ENCODE measurements at regions not wholly inside any gene's neighbourhood (a gene's known extent, or its start where the extent isn't known, plus 50 kb on each side); places are given as distances from the start of the nearest gene placed in this dataset.
"Not testable (repeated sequence)": the region's sequence is repeated elsewhere in the genome, so short reads cannot be mapped to it uniquely, and the experiment has no call there.

DNA sequence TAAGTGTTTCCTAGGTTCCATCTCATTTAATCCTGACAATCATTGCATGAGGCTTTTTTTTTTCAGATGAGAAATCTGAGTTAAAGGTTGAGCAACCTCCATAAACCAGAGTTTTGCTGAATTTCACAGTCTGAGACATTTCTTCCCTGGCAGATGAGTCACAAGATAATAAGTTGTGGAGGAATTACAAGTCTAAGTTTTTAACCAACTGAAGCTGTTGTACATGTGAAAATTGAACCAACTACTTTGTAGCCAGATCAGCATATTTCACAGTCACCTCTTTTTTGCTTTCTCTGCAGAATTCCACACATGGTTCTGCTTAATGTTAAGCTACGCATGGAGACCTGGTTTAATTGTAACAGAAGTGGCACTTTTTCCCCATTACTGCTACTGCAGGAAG is 765.6 kb downstream of the CDH11 start:
- DNase-seq = no peak

DNA sequence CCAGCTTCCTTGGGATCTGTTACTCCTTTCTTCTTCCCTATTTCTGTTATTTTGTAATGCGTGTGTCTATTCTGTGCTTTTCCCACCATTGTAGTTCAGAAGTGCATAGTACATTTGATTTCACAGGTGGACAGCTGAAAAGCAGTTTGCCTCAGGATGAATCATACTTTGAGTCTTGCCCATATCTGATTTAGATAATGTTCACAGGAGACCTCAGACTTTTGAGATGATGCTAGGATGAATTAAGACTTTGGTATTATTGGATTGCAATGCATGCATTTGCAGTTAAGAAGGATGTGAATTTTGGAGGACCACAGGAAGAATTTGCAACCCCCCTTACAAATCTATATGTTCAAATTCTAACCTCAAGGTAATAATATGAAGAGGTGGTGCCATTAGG is 769.6 kb downstream of the CDH11 start:
- no peak for DNase-seq

DNA sequence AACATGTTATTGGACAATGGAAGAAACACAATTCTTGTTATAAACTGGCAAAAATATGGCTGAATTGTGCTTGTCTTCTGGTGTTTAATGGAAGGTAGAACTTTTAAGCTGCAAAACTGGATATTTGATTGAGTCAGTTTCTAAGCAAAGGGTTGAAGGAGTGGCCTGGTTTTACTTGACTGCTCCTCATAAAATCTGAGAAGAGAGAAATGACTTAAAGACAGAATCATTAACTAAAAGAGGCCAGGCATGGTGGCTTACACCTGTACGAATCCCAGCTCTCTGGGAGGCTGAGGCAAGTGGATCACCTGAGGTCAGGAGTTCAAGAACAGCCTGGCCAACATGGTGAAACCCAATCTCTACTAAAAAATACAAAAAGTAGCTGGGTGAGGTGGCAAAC is 770.7 kb downstream of the CDH11 start:
- DNase-seq = no peak

DNA sequence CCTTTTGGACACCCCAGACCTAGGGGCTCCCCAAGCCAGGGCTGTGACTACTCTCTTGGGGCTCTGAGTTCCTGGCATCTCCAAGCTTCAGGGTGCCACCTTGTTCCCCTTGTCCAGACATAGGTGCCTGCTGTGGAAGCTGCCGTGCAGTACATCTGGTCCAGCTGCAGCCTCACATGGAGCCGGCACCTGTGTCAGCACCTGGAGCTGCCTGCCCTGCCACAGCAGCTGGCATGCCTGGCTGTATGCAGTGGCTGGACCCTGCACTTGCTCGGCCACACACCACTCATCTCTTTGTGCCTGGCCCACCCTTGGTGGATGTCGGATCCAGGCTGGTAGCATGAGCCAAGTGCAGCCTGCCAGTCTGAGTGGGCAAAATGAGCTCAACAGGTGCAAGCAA is 775.8 kb downstream of the CDH11 start:
- peak; percentile 30 for DNase-seq

DNA sequence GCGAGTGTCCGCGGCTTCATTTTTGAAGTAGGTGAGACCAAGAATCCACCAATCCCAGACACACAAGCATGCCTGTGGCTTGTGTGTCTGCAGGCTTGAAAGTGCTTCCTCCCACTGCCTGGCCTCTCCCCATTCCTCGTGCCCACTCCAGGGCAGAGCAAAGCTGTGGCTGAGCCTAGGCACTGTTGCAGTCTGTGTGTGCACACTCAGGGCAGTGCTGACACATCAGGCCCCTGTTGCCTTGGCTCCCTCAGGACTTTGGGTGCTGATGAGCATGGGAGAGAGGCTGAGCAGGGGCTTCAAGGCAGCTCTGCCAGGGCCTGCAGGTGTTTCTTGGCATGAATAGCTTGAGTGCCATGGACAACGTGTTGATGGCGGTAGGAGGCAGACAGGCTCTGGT is 776.7 kb downstream of the CDH11 start:
- no peak for DNase-seq

DNA sequence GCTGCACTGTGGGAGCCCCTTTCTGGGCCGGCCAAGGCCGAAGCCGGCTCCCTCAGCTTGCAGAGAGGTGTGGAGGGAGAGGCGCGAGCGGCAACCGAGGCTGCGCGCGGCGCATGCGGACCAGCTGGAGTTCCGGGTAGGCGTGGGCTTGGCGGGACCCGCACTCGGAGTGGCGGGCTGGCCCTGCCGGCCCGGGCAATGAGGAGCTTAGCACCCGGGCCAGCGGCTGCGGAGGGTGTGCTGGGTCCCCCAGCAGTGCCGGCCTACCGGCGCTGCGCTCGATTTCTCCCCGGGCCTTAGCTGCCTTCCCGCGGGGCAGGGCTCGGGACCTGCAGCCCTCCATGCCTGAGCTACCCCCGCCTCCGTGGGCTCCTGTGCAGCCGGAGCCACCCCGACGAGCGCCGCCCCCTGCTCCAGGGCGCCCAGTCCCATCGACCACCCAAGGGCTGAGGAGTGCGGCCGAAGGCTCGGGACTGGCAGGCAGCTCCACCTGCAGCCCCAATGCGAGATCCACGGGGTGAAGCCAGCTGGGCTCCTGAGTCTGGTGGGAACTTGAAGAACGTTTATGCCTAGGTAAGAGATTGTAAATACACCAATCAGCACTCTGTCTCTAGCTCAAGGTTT is 777.9 kb downstream of the CDH11 start:
- DNase-seq = not testable (repeated sequence)

DNA sequence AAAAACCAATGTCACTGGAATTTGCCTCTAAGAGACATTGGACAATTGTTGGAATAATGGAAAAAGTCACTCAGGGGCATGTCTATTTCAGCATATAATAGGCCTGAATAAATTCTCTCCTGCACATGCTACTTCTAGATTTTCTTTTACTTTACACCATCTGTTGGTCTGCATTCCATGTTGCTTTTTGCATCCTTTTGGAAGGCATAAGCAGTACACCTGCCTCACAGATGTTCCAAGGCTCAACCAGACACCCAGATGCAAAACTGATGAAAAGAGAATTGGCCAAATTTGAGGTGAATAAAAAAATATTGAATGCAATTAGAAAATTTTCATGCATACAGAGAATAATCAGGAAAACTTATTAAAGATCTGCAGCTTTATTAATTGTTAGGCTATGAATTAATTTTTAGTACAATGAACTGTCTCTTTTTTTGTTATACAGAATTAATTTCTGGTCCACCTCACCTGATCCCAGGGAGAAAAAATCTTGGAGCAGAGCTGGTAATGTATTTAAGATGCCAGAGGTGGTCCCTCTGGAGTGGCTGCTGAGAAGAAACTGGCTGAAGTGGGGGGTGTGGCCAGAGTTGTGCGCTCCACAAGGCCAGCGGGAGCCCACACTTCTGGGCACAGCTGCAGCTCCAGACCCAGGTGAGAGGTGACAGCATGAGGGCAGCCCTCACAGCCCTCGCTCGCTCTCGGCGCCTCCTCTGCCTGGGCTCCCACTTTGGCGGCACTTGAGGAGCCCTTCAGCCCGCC is 778.6 kb downstream of the CDH11 start:
- peak; percentile 5 for DNase-seq

DNA sequence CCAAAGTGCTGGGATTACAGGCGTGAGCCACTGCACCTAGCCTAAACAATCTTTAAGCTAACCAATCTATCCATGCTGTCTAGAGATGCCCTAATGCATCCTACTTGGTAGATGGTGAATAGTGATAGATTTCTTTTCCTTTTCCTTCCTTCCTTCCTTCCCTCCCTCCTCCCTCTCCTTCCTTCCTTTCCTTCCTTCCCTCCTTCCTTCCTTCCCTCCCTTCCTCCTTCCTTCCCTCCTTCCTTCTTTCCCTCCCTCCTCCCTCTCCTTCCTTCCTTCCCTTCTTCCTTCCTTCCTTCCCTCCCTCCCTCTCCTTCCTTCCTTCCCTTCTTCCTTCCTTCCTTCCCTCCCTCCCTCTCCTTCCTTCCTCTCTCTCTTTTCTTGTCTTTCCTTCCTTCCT is 780.5 kb downstream of the CDH11 start:
- DNase-seq = not testable (repeated sequence)

DNA sequence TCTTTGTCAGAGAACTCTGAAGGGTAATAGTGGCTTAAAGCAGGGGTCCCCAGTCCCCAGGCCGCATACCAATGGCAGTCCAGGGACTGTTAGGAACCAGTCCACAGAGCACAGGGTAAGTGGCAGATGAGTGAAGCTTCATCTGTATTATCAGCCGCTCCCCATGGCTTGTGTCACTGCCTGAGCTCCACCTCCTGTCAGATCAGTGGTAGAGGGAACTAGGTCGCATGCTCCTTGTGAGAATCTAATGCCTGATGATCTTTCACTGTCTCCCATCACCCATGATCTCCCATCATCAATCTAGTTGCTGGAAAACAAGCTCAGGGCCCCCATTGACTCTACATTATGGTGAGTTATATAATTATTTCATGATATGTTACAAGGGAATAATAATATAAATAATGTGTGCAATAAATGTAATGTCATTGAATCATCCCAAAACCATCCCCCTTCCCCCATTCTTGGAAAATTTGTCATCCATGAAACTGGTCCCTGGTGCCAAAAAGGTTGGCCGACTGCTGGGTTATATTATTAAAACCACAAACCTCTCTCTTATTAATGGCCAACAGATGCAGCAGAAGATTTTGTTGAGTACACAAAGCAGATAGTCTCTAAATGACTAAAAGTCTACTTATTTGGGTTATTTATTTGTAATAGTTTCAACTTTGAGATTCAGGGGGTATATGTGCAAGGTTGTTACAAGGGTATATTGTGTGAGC is 782.7 kb downstream of the CDH11 start:
- no peak for DNase-seq

DNA sequence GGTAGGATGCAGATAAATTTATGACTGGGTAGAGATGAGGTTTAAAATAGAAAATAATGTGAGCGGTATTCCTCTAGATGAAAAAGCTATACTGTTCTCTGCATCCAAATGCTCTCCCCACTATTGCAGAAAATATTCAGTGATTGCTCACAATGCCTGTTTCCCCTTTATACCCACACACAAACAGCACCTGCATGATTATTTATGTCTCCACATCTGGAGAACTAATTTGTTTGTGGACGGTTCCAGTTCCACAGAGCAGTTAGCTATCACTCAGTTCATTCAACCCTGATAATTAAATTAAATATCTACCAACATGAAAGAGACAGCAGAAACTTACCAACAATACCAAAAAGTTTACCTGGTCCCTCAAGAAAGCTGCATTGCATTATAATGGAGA is 800.0 kb downstream of the CDH11 start:
- no peak for DNase-seq

DNA sequence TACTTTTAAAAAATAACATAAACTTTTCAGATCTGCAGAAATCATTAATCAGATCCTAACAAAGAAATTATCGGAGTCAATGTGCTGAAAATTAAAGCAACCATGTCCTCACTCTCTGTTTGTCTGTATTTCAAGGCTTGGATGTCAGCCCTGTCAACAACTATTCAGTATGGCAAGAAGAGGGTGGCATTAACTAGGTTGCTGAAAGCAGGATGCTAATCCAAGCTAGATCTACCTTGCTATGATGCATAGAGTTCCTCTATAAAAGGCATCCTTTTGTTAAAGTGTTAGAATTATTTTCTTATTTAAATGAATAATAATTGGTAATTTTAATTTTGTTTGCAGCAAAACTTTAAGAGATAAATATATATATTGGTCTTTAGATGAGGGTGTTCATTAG is 800.8 kb downstream of the CDH11 start:
- no peak for DNase-seq

DNA sequence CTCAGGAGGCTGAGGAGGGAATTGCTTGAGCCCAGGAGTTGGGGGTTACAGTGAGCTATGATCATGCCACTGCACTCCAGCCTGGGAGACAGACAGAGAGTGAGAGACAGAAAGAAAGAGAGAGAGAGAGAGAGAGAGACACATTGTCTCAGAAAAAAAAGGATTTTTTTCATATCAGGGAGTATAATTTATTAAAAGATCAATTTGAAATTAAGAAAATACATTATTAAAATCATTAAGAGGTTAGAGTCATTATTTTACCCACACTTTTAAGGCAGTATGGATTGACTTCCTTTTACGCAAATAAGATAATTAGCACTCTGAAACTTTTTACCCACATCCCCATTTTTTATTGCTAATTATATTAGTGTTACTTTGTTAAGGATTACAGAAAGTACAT is 804.3 kb downstream of the CDH11 start:
- DNase-seq = no peak

DNA sequence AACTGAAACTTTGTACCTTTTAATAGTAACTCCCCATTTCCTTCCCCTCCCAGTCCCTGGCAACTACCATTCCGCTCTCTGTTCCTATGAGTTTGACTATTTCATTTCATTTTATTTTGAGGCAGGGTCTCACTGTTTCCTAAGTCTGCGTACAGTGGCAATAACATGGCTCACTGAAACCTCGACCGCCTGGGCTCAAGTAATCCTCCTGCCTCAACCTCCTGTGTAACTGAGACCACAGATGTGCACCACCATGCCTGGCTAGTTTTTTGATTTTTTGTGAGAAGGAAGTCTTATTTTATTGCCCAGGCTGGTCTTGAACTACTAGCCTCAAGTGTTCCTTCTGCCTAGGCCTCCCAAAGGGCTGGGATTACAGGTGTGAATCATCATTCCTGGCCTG is 808.1 kb downstream of the CDH11 start:
- no peak for DNase-seq

DNA sequence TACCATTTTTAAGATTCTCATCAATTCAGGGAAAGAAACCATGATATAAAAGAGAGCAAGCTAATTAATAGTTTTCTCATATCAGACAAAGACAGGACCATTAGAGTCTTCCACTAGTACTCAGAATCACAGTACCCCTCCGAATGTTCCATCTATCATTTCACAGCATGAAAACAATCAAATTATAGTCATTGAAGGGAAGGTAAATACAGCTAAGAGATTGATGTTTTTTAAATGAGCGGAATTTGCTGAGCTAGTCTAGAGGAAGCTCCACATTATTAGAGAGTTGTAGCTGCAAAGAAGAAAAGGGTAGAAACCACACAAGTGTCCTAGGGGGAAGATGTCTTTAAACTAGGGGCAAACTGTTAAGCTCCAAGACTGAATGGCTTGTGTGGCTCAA is 808.9 kb downstream of the CDH11 start:
- DNase-seq = no peak

DNA sequence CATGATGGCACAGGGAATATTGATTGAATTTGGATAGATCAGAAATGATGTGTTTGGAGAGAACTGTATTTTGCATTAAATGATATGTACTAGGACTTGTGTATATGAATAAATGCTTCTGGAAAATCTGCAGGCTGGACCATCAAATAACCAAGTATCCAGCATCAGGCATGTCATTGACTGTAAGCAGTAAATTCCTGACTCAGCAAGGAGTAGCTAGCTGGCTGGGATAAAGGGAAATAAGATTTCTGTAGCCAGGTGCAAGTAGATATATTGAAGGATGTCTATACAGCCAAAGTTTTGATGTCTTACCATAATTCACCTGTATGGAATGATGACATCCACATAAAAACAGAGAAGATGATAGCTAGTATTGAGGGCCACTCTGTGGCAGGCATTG is 809.6 kb downstream of the CDH11 start:
- DNase-seq = no peak

DNA sequence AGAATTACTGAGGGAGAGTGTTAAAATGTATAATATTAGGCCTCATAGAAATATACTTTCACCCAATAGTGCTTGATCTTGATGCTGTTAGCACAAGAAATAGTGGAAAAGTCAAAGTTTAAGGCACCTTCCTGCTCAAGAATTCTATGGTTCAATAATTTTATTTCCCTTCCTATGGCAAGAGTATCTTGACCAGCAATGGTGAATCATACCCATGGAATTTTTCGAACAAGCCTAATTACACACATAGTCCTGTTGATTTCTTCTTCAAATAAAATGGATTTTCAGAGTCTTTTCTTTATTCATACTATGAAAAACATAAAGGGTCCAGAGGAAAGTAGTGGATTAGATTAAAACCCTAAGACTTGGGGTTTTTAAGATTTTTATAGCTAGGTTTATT is 810.6 kb downstream of the CDH11 start:
- DNase-seq = no peak

DNA sequence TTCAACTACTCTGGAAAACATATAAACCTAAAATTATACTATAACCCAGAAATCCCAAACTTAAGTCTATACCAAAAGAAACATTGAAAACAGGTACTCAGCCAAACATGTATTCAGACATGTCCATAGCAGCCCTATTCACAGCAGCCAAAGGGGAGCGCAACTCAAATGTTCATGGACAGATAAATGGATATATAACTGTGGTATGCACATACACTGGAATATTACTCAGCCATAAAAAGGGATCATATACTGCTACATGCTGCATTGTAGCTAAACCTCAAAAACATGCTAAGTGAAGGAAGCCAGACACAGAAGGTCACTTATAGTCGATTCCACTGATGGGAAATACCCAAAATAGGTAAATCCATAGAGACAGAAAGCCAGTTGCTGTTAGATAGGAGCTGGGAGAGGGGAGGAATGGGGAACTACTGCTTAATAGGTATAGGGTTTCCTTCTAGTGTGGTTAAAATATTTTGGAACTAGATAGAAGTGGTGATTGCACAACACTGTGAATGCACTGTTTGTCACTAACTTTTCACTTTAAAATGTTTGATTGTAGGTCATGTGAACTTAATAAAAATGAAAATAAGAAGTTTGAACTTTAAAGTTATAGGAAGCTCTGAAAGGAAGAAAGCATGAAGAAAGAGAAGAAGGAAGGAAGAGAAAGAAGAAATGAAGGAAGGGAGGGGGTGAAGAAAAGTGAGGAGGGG is 812.3 kb downstream of the CDH11 start:
- DNase-seq = no peak

DNA sequence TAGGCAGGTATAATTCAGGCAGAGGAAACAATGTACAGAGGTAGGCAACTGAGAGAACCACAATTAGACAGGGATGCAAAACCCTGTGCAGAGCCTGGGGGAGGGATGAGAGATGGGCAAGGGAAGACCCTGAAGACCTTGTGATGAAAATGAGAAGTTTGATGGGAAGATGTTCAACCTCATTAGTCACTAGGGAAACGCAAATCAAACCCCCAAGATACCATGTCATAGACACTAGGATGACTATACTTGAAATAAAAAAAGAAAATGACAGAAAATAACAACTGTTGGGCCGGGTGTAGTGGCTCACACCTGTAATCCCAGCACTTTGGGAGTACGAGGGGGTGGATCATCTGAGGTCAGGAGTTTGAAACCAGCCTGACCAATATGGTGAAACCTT is 813.1 kb downstream of the CDH11 start:
- DNase-seq = no peak

DNA sequence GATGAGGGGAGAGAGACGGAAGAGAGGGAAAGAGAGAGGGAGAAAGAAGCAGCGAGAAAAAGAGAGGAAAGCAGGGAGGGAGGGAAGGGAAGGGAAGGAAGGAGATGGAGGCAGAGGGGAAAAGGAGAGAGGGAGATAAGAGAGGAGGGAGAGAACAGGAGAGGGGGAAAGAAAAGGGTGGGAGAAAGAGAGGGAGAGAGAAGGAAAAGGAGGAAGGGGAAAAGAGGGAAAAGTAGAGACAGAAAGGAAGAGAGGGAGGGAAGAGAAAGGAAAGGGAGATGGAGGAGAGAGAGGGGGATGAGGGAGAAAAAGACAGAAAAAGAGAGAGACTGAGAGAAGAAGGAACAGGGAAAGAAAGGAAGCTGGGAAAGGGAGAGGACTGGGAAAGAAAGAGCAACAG is 814.4 kb downstream of the CDH11 start:
- no peak for DNase-seq

DNA sequence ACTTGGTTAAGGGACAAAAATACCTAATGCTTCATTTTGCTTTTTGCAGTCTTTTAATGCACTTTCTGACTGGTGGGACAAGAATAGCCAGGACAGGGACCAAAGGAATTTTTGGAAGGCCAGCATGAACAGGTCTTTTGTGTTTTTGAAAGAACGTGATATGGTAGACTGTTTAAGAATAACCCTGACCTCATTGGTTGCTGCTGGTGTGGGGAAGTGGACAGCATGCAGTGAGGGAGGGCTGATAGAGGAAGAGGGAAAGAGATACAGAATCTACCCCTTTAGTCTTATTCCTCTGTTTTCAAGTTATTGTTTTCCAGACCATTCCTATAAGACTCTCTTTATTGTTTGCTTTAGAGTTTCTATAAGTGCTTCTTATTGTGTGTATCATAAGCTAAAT is 816.2 kb downstream of the CDH11 start:
- no peak for DNase-seq

DNA sequence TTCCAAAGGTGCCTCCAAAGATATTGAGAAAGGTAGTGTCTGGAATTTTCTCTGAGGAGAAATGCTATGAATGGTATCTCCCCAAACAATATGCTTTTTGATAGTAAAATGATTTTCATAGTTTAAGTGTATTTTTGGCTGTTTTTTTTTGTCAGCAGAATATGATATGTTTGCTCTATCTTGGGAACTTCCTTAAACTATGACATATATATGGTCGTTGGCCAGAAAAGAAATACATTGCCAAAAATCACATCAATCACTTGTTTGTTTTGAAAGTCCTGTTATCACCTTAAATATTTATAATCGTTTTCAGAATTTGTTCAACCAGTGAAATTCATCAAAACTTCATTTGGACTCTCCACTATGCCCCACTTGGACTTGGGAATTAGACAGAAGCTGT is 816.9 kb downstream of the CDH11 start:
- DNase-seq = no peak

DNA sequence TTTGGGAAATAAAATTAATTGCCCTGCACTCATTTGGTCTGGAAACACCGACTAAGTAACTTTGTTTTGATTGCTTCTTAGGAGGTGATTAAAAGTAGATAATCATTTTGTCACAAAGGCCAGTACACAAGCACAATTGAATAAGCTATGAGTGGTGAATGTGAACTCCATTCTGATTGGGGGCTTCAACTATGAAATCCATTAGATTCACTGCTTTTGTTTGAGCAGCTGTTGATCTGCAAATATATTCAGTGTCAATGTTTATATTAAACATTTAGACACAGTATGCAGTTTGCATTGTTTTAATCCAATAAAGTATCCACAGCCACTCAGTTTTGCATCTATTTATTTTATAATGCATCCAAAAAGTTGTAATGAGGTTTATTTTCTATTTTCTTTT is 817.5 kb downstream of the CDH11 start:
- peak; percentile 66 for DNase-seq

Data from tongue (tissue), 1 donor.